ENCODE measurements at regions not wholly inside any gene's neighbourhood (a gene's known extent, or its start where the extent isn't known, plus 50 kb on each side); places are given as distances from the start of the nearest gene placed in this dataset.

GRCh38 chr1:58893257-58893869 is 109.5 kb upstream of the JUN start:
- DNase-seq: no peak

- no peak for DNase-seq
Measured at GRCh38 chr1:58895082-58895481, 111.2 kb upstream of the JUN start.

GRCh38 chr1:58895559-58896145 is 111.8 kb upstream of the JUN start:
- DNase-seq: peak; percentile 40

GRCh38 chr1:58896246-58897183 is 112.7 kb upstream of the JUN start:
- no peak for DNase-seq

GRCh38 chr1:58898739-58899586 is 115.1 kb upstream of the JUN start:
- no peak for DNase-seq

- no peak for DNase-seq
Measured at GRCh38 chr1:58899587-58900271, 115.9 kb upstream of the JUN start.

- no peak for DNase-seq
Measured at GRCh38 chr1:58900396-58900795, 116.5 kb upstream of the JUN start.

- DNase-seq: no peak
Measured at GRCh38 chr1:58901008-58901407, 117.2 kb upstream of the JUN start.

GRCh38 chr1:58902830-58903513 is 119.1 kb upstream of the JUN start:
- DNase-seq: no peak

- peak; percentile 93 for DNase-seq
Measured at GRCh38 chr1:58903514-58904298, 119.9 kb upstream of the JUN start.

- no peak for DNase-seq
Measured at GRCh38 chr1:58904299-58905125, 120.7 kb upstream of the JUN start.

GRCh38 chr1:58905126-58905490 is 121.3 kb upstream of the JUN start:
- DNase-seq: no peak

GRCh38 chr1:58905628-58906221 is 121.9 kb upstream of the JUN start:
- DNase-seq: no peak

- no peak for DNase-seq
Measured at GRCh38 chr1:58907398-58907797, 123.6 kb upstream of the JUN start.

GRCh38 chr1:58908561-58909560 is 125.0 kb upstream of the JUN start:
- DNase-seq: peak; percentile 83

- no peak for DNase-seq
Measured at GRCh38 chr1:58909914-58910681, 126.3 kb upstream of the JUN start.

GRCh38 chr1:58911841-58912499 is 128.1 kb upstream of the JUN start:
- no peak for DNase-seq

Data from EL (cell line).